Spleen (tissue), 7 donors: ENCODE measurements at regions not wholly inside any gene's neighbourhood (a gene's known extent, or its start where the extent isn't known, plus 50 kb on each side); places are given as distances from the start of the nearest gene placed in this dataset.

ENCODE experiments used
- POLR2A ChIP-seq, 3 donors: fragments of 450-650 bp; IDR thresholded peaks; one replicate each; pipeline ENCODE4 v1.5.1; 2017; ENCODE audit warnings: antibody characterized with exemption in 3 of 3, mild to moderate bottlenecking in 1 of 3
- POLR2AphosphoS5 ChIP-seq, 3 donors: sonication (generic); formaldehyde crosslinking; IDR thresholded peaks; one replicate each; pipeline ENCODE4 v1.5.1; 2017; ENCODE audit warnings: antibody characterized with exemption in 3 of 3
- TF ChIP-seq, protein P1 (sequence below), 11 experiments: fragments of 200-600 bp in 7 of 11; fragments of 450-650 bp in 4 of 11; sonication (generic) in 4 of 11; IDR thresholded peaks in 8 of 11; conservative IDR thresholded peaks in 3 of 11; 1 replicate in 7 of 11; 2 replicates in 4 of 11; pipeline versions ENCODE4 v1.4.0 to v1.8.0; 2016 to 2021; ENCODE audit warnings: antibody characterized with exemption in 11 of 11, inconsistent platforms in 4 of 11, mild to moderate bottlenecking in 1 of 11
- donor health status: DM: no; HTN: no; CAD: no; lungs with moderate emphysema.
- donor health status: DM: no; HTN: no; CAD: no.
- donor health status: DM: no; HTN: no; CAD: no.

GRCh38 chr7:110119883-110120581 is 970.9 kb upstream of the LRRN3 start:
- TF ChIP-seq, protein P1, sequence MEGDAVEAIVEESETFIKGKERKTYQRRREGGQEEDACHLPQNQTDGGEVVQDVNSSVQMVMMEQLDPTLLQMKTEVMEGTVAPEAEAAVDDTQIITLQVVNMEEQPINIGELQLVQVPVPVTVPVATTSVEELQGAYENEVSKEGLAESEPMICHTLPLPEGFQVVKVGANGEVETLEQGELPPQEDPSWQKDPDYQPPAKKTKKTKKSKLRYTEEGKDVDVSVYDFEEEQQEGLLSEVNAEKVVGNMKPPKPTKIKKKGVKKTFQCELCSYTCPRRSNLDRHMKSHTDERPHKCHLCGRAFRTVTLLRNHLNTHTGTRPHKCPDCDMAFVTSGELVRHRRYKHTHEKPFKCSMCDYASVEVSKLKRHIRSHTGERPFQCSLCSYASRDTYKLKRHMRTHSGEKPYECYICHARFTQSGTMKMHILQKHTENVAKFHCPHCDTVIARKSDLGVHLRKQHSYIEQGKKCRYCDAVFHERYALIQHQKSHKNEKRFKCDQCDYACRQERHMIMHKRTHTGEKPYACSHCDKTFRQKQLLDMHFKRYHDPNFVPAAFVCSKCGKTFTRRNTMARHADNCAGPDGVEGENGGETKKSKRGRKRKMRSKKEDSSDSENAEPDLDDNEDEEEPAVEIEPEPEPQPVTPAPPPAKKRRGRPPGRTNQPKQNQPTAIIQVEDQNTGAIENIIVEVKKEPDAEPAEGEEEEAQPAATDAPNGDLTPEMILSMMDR (IDR thresholded peaks at IDR 0.05 in 8 of 11, conservative IDR thresholded peaks at IDR 0.05 in 3 of 11) = no peak
- TF ChIP-seq POLR2A (IDR thresholded peaks at IDR 0.05) (no peak), POLR2AphosphoS5 (IDR thresholded peaks at IDR 0.05) (no peak)
